ENCODE measurements at regions not wholly inside any gene's neighbourhood (a gene's known extent, or its start where the extent isn't known, plus 50 kb on each side); places are given as distances from the start of the nearest gene placed in this dataset.

- no peak for DNase-seq (ENCODE audit: low spot score)
Observed at GRCh38 chr7:135833642-135834041, 85.0 kb upstream of the FAM180A start.

DNA sequence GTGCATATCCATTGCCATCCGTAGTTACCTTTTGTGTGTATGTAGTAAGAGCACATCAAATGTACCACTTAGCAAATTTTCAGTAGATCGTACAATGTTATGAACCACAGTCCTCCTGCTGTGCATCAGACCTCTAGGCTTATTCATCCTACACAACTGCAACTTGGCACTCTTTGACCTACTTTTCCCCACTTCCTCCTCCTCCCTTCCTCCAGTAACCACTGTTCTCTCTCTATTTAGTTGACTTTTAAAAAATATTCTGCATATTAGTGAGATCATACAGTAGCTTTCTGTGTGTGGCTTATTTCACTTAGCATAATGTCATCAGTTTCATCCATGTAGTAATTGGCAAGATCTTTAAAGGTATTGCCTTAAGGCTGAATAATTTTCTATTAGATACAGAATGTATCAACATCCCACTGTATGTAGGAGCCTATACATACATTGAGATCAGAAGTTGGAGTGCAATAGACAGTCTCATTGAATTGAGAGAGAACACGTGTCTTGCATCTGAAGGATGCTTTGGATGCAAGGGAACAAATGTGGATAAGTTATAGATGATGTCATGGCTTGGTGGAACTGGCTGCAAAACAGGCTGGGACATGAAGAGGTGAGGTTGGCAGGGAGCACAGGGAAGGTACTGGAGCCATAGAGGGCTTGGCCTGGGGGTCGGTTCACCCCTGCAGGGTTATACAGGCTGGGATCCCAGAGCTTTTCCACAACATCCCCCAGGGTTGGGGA, 83.0 kb upstream of the FAM180A start:
- DNase-seq (ENCODE audit: low spot score) = no peak
- in situ Hi-C loops (cut with HindIII; ENCODE audit: low sequenced_read_pairs) = no loop called here

More at GRCh38 chr7:135833642-135834041, 85.0 kb upstream of the FAM180A start:
- in situ Hi-C loops (cut with HindIII; ENCODE audit: low sequenced_read_pairs) = no loop called here

DNA sequence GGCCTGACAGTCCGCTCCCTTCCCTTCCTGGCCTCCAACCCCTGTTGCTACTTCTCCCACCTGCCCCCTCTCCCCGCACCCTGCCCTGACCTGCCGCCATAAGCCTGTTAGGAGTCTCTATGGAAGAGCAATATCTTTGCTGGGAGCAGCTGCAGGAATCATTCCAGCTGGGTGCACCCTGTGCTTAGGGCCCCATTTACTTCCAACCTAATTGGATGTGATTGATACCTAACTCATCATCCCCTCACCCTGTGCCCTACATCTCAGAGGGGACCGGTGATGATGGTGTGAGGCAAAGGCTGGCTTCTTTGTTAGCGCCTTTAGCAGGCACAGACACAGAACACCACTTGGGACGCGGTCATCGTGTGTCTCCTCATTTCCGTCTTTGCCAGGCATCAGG, 80.0 kb upstream of the FAM180A start:
- in situ Hi-C loops (cut with HindIII; ENCODE audit: low sequenced_read_pairs) = no loop called here
- DNase-seq (ENCODE audit: low spot score) = no peak

GRCh38 chr7:135827391-135827790, 78.8 kb upstream of the FAM180A start:
- in situ Hi-C loops (cut with HindIII; ENCODE audit: low sequenced_read_pairs) = no loop called here
- no peak for DNase-seq (ENCODE audit: low spot score)

DNA sequence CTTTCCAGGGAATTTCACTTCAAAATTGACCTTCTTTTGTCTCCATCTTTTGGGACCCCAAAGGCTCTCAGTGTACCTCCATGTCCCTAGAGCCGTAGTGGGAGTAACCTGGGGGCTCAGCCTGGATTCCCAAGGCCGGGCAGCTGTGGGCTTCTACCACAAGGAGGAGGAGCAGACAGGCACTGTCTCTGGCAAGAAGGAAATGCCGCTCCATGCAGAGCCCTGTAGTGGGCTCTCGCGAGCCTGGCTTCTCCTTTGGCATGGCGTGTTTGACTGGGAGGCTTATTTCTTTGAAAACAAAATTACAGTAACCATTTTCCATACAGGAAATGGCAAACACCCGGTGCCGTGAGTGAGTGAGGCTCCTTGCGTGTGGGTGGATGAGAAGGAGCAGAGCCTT, 76.8 kb upstream of the FAM180A start:
- no peak for DNase-seq (ENCODE audit: low spot score)
- in situ Hi-C loops (cut with HindIII; ENCODE audit: low sequenced_read_pairs) = no loop called here

GRCh38 chr7:135822376-135822775, 73.8 kb upstream of the FAM180A start:
- in situ Hi-C loops (cut with HindIII; ENCODE audit: low sequenced_read_pairs) = no loop called here
- no peak for DNase-seq (ENCODE audit: low spot score)

DNA sequence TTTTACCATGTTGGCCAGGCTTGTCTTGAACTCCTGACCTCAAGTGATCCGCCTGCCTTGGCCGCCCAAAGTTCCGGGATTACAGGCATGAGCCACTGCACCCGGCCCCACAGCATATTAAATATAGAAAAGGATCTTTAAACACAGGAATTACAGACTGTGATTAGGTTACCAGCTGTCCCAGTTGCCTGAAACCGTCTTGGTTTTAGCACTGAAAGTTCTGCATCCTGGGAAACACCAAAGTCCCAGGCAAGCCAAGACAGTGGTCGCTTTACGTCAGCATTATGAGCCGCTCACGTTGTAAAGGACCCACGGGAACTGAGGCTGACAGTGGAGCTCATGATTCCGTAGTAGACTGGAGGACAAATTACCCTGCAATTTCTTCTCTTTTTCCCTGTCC, 69.0 kb upstream of the FAM180A start:
- in situ Hi-C loops (cut with HindIII; ENCODE audit: low sequenced_read_pairs) = no loop called here

GRCh38 chr7:135815033-135815432, 66.4 kb upstream of the FAM180A start:
- in situ Hi-C loops (cut with HindIII; ENCODE audit: low sequenced_read_pairs) = no loop called here
- no peak for DNase-seq (ENCODE audit: low spot score)

More for the DNA sequence above, 69.0 kb upstream of the FAM180A start:
- no peak for DNase-seq (ENCODE audit: low spot score)

- no peak for DNase-seq (ENCODE audit: low spot score)
- in situ Hi-C loops (cut with HindIII; ENCODE audit: low sequenced_read_pairs) = no loop called here
Observed at GRCh38 chr7:135812148-135812547, 63.5 kb upstream of the FAM180A start.

DNA sequence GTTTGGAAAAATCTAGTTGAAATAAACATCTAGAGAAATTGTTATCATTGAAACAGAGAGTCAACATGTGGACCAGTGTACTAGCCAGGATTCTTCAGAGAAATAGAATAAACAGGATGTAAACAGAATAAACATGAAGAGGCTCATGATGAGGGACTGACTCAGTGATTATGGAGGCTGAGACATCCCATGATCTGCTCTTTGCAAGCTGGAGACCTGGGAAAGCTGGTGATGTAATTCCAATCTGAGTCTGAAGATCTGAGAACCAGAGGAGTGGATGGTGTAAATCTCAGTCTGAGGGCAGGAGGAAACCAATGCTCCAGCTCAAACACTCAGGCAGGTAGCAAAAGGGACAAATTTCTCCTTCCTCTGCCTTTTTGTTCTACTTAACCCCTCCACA, 62.9 kb upstream of the FAM180A start:
- in situ Hi-C loops (cut with HindIII; ENCODE audit: low sequenced_read_pairs) = no loop called here
- DNase-seq (ENCODE audit: low spot score) = no peak

DNA sequence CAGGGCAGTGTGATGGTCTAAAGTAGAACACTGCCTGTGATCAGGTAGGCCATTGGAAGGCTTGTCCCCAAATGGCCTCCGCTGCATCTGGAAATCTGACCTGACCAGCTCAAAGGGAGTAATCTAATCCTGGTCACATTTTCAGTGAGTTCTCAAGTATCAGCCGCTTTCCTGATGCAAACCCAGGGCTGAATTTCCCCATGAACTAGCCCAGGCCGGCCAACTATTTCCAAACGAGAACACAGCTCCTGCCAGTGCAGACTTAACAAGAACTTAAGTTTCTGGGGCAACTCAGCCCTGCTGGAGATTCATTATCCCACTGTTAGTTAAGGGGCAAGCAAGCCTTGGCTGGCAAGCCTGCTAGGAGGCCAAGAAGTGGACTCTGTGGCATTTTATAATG, 59.6 kb upstream of the FAM180A start:
- in situ Hi-C loops (cut with HindIII; ENCODE audit: low sequenced_read_pairs) = no loop called here
- peak; percentile 18 for DNase-seq (ENCODE audit: low spot score)

DNA sequence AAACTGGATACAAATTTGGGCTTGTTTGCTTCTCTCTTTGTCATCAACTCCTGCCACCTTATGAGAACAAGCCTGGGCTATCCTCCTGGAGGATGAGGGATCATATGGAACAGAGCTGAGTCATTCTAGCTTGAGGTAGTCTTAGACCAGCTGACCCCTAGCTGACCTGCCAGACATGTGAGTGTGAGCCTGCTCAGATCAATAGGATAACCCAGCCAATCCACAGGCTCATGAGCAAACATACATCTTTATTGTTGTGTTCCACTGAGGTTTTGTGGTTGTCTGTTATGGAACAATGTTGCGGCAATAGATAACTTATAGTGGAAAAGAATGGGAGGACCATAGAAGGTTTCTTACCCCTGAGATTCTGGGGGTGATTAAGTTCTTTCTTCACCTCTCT, 54.5 kb upstream of the FAM180A start:
- in situ Hi-C loops (cut with HindIII; ENCODE audit: low sequenced_read_pairs) = no loop called here
- DNase-seq (ENCODE audit: low spot score) = no peak

DNA sequence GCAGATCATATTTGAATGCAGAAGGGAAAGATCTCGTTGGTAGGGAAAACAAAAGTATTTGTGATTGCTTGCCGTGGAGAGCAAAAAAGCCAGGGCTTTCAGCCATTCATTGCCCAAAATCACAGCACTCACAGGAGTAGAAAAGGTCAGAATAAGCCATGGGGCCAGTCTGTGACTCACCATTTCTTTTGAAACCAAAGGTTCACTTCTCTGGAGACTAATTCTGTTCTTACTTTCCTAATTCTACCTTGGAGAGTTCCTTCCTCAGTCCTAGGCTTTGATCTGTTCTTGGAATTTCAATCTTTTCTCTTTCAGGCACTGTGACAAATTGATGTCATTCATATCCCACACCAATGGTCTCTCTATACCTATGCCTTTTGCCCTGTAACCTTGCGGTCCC, 54.1 kb upstream of the FAM180A start:
- in situ Hi-C loops (cut with HindIII; ENCODE audit: low sequenced_read_pairs) = no loop called here
- DNase-seq (ENCODE audit: low spot score) = no peak

- DNase-seq (ENCODE audit: low spot score) = no peak
- in situ Hi-C loops (cut with HindIII; ENCODE audit: low sequenced_read_pairs) = no loop called here
Observed at GRCh38 chr7:135801877-135802276, 53.3 kb upstream of the FAM180A start.

DNA sequence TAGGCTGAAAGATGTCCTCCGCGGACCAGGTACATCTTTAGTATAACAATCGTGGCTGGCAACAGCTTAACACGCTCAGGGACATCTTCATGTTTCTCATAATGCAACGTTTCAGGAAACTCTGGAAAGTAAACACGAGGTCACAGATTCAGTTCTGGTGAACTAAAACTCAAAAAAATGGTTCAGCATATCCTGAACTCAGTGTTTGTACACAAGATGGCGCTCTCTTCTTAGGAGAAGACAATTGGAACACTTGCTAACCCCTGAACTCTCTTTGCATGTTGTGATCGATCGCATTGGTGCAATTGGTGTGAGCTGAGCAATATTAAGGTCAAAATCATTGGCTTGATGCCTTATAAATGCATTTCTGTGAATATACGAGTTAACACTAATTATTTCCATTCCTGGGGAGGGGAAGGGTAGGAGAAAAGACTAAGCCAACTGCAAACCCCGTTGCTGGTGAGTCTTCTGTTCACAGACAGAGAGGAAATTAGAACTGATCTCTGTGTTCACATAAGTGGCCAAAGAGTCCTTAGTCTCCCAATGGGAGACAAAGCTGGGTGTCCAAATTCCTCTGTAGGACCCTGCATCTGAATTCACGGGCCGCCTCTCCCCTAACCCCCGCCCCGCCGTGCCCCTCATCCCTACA, 52.6 kb upstream of the FAM180A start:
- in situ Hi-C loops (cut with HindIII; ENCODE audit: low sequenced_read_pairs) = no loop called here
- peak; percentile 50 for DNase-seq (ENCODE audit: low spot score)

DNA sequence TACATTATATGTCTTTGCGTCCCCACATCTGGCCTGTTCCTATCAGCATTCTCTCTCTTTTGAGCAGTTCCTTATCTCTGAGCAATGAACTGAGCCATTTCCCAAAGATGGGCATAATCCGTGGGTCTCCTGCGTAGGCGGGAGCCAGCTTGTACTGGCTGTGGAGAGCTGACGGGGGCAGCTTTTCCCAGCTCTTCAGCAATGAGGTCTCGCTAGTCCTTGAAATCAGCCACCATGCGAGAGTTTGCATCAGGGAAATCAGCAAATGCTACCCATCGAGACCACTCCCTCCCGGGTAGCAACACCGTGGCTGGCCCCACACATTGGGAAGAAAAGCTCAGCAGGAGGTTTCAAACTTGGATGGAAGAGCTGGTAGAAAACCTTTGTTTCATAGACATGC, 51.9 kb upstream of the FAM180A start:
- in situ Hi-C loops (cut with HindIII; ENCODE audit: low sequenced_read_pairs) = no loop called here
- DNase-seq (ENCODE audit: low spot score) = no peak

- in situ Hi-C loops (cut with HindIII; ENCODE audit: low sequenced_read_pairs) = no loop called here
- no peak for DNase-seq (ENCODE audit: low spot score)
Observed at GRCh38 chr7:135799881-135800280, 51.3 kb upstream of the FAM180A start.
